NCI-H524 (cell line): ENCODE measurements at regions not wholly inside any gene's neighbourhood (a gene's known extent, or its start where the extent isn't known, plus 50 kb on each side); places are given as distances from the start of the nearest gene placed in this dataset.

Experiments used
- DNase-seq, 2 experiments: peaks; one replicate each; lab custom pipeline; 2025; lab: John Stamatoyannopoulos, UW

GRCh38 chr12:4024701-4025100, 151.5 kb upstream of the PARP11 start:
- no peak for DNase-seq

GRCh38 chr12:4015225-4016091, 142.3 kb upstream of the PARP11 start:
- DNase-seq = peak; percentile 31 to 73

GRCh38 chr12:4014858-4015224, 141.6 kb upstream of the PARP11 start:
- no peak for DNase-seq

- DNase-seq = no peak
Measured at GRCh38 chr12:4014444-4014843, 141.2 kb upstream of the PARP11 start.

- DNase-seq = no peak
Measured at GRCh38 chr12:4012977-4013968, 140.1 kb upstream of the PARP11 start.

- DNase-seq = no peak
Measured at GRCh38 chr12:4012073-4012472, 138.9 kb upstream of the PARP11 start.

GRCh38 chr12:4011597-4011996, 138.4 kb upstream of the PARP11 start:
- DNase-seq = no peak

GRCh38 chr12:4009979-4010704, 136.9 kb upstream of the PARP11 start:
- DNase-seq = no peak

GRCh38 chr12:4006743-4007142, 133.5 kb upstream of the PARP11 start:
- no peak for DNase-seq

GRCh38 chr12:4005851-4006430, 132.7 kb upstream of the PARP11 start:
- DNase-seq = no peak

GRCh38 chr12:4003576-4003975, 130.4 kb upstream of the PARP11 start:
- no peak for DNase-seq

GRCh38 chr12:4002601-4003000, 129.4 kb upstream of the PARP11 start:
- no peak for DNase-seq

- no peak for DNase-seq
Measured at GRCh38 chr12:4001841-4002240, 128.6 kb upstream of the PARP11 start.

GRCh38 chr12:4001031-4001430, 127.8 kb upstream of the PARP11 start:
- no peak for DNase-seq

- DNase-seq = no peak
Measured at GRCh38 chr12:3999904-4000303, 126.7 kb upstream of the PARP11 start.

- no peak for DNase-seq
Measured at GRCh38 chr12:3998968-3999792, 126.0 kb upstream of the PARP11 start.

- no peak for DNase-seq
Measured at GRCh38 chr12:3998397-3998796, 125.2 kb upstream of the PARP11 start.

- DNase-seq = no peak
Measured at GRCh38 chr12:3996322-3996721, 123.1 kb upstream of the PARP11 start.

- DNase-seq = peak in 1 of 2 experiments; percentile 40
Measured at GRCh38 chr12:3995306-3995705, 122.1 kb upstream of the PARP11 start.

GRCh38 chr12:3994500-3994899, 121.3 kb upstream of the PARP11 start:
- no peak for DNase-seq

- DNase-seq = no peak
Measured at GRCh38 chr12:3992945-3993344, 119.7 kb upstream of the PARP11 start.
